ENCODE measurements at regions not wholly inside any gene's neighbourhood (a gene's known extent, or its start where the extent isn't known, plus 50 kb on each side); places are given as distances from the start of the nearest gene placed in this dataset.

GRCh38 chr3:118229196-118229595 lies 805.5 kb downstream of the IGSF11 start:
- Histone ChIP-seq H4K8ac (ENCODE audit: extremely low read depth, insufficient read depth, low read length) (no peak overlapping the region), H3K18ac (ENCODE audit: extremely low read depth, low read length) (no peak overlapping the region), H3K23me2 (ENCODE audit: low read depth, low read length) (no peaks in the 10 kb centered on the region), H3K27me3 (replicated peaks in 1 of 4; ENCODE audit: control insufficient read depth in 3 of 4, extremely low read depth in 1 of 4, insufficient read depth in 3 of 4, low read length in 3 of 4) (no peaks in the 10 kb centered on the region), H2BK20ac (ENCODE audit: low read length) (no peak overlapping the region), H3K27ac (ENCODE audit: low read depth, low read length) (no peak overlapping the region), H3K4me3 (ENCODE audit: extremely low read depth in 1 of 4, insufficient read depth in 2 of 4, low read depth in 3 of 4, low read length in 4 of 4) (no peak overlapping the region), H3K23ac (ENCODE audit: insufficient read length) (no peak overlapping the region), H2BK5ac (ENCODE audit: low read depth, low read length) (no peak overlapping the region), H3K79me1 (ENCODE audit: low read depth, low read length) (no peaks in the 10 kb centered on the region), H4K5ac (ENCODE audit: insufficient read length, low read depth, low read length) (no peak overlapping the region), H2BK15ac (ENCODE audit: low read length) (no peak overlapping the region), H3K56ac (replicated peaks; ENCODE audit: insufficient read length, low read depth, low read length) (no peak overlapping the region), H3K4me2 (ENCODE audit: insufficient read depth in 1 of 2, low read depth in 2 of 2, low read length in 2 of 2) (no peak overlapping the region), H2AK5ac (ENCODE audit: low read depth, low read length) (no peak overlapping the region), H4K20me1 (replicated peaks in 1 of 2; ENCODE audit: control insufficient read depth in 1 of 2, insufficient read depth in 2 of 2, low read length in 2 of 2) (no peaks in the 10 kb centered on the region), H3K9me3 (ENCODE audit: insufficient read depth in 2 of 2, low read depth in 1 of 2, low read length in 1 of 2) (no peaks in the 10 kb centered on the region), H2AFZ (ENCODE audit: low read length) (no peak overlapping the region), H3K9ac (replicated peaks in 1 of 4; ENCODE audit: extremely low read depth in 1 of 4, low read depth in 3 of 4, low read length in 3 of 4) (no peak overlapping the region), H2BK120ac (replicated peaks; ENCODE audit: low read depth, low read length) (no peak overlapping the region), H3K4ac (replicated peaks; ENCODE audit: insufficient read length, low read depth, low read length) (no peak overlapping the region), H3K4me1 (replicated peaks in 1 of 4; ENCODE audit: control insufficient read depth in 3 of 4, insufficient read depth in 4 of 4, low read length in 3 of 4) (no peaks in the 10 kb centered on the region; a peak in 1 of 7 replicates), H2BK12ac (ENCODE audit: low read depth, low read length) (no peak overlapping the region), H4K91ac (replicated peaks; ENCODE audit: insufficient read length, low read length) (no peak overlapping the region), H3K79me2 (ENCODE audit: control insufficient read depth in 1 of 2, insufficient read depth in 2 of 2, low read length in 2 of 2) (no peaks in the 10 kb centered on the region), H3K36me3 (ENCODE audit: control insufficient read depth in 2 of 4, insufficient read depth in 4 of 4, low read length in 3 of 4) (no peaks in the 10 kb centered on the region), H3K14ac (ENCODE audit: insufficient read length) (no peak overlapping the region)
- FAIRE-seq, result no peak
- ChIA-PET POLR2A (ENCODE audit: partially characterized antibody) (no interaction called here), CTCF (ENCODE audit: partially characterized antibody) (interaction anchor here (0.7 to 0.9 kb wide), 2 partner anchors 10 to 1458 kb away, joined by 3 read pairs; no protein-coding TSS in a partner anchor)
- no peak for DNase-seq (ENCODE audit: low read depth in 1 of 2, low spot score in 2 of 2)
- WGBS, 2 experiments (ENCODE audit: extremely low coverage in 1 of 2, insufficient coverage in 1 of 2, insufficient read length in 1 of 2, insufficient replicate concordance in 2 of 2, low coverage in 1 of 2, low lambda C conversion rate in 2 of 2, missing lambda C conversion rate in 1 of 2), result 92% methylated on average over 1 of the region's 1 CpG; no CpG with 5 or more reads in 1 of the 2 experiments
- TF ChIP-seq USF2 (IDR thresholded peaks at IDR 0.05; ENCODE audit: low read length) (no peak), JUND (IDR thresholded peaks at IDR 0.05; ENCODE audit: low read length) (no peak), RAD21 (IDR thresholded peaks at IDR 0.05 in 1 of 2, conservative IDR thresholded peaks at IDR 0.05 in 1 of 2; ENCODE audit: low read depth in 2 of 2, low read length in 2 of 2) (no peak), TBP (IDR thresholded peaks at IDR 0.05; ENCODE audit: low read depth, low read length) (no peak), EP300 (IDR thresholded peaks at IDR 0.05; ENCODE audit: borderline replicate concordance in 1 of 2, low read depth in 2 of 2, low read length in 2 of 2) (no peak)
